ENCODE measurements at regions not wholly inside any gene's neighbourhood (a gene's known extent, or its start where the extent isn't known, plus 50 kb on each side); places are given as distances from the start of the nearest gene placed in this dataset.

DNA sequence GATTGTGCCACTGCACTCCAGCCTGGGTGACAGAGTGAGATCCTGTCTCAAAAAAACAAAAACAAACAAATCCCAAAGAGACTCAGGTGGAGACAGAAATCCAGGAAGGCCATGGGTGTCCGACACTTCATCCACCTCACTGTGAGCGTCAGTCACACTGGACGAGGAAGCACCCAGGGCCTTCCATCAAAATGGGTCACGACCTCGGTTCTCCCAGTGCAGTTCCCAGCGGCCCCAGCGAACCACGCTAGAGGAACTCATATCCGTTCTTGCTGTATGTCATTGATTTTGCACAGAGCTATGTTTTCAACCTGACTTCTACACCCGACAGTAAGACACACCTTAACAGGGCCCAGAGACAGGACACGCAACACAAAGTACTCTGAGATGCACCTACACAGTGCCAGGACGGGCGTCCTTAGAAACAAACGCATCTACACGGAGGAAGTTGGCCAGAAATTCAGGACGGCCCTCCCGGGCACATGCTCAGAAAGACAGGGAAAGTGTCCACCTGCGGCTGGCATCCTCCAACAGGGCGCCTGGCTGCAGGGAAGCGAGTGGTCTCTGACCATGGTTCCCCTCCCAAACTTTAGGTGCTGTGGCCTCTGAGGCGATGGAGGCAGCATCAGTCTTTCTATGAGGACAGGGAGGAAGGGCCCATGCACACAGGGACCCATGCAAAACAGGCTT lies 410.5 kb downstream of the CTTN start:
- TF ChIP-seq RAD21 (IDR thresholded peaks at IDR 0.05; ENCODE audit: low read depth) (no peak), TAF1 (IDR thresholded peaks at IDR 0.05; ENCODE audit: low read depth) (no peak), YY1 (IDR thresholded peaks at IDR 0.05; ENCODE audit: low read depth) (no peak), NFIC (IDR thresholded peaks at IDR 0.05) (no peak), FOXM1 (IDR thresholded peaks at IDR 0.05; ENCODE audit: borderline replicate concordance, low read depth) (no peak), EP300 (IDR thresholded peaks at IDR 0.05; ENCODE audit: borderline replicate concordance) (no peak), TCF12 (IDR thresholded peaks at IDR 0.05; ENCODE audit: low read depth) (no peak), CREB1 (IDR thresholded peaks at IDR 0.05; ENCODE audit: low read depth) (no peak)
- TF ChIP-seq, protein P1, sequence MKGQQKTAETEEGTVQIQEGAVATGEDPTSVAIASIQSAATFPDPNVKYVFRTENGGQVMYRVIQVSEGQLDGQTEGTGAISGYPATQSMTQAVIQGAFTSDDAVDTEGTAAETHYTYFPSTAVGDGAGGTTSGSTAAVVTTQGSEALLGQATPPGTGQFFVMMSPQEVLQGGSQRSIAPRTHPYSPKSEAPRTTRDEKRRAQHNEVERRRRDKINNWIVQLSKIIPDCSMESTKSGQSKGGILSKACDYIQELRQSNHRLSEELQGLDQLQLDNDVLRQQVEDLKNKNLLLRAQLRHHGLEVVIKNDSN (IDR thresholded peaks at IDR 0.05): no peak
- TF ChIP-seq, protein P2, sequence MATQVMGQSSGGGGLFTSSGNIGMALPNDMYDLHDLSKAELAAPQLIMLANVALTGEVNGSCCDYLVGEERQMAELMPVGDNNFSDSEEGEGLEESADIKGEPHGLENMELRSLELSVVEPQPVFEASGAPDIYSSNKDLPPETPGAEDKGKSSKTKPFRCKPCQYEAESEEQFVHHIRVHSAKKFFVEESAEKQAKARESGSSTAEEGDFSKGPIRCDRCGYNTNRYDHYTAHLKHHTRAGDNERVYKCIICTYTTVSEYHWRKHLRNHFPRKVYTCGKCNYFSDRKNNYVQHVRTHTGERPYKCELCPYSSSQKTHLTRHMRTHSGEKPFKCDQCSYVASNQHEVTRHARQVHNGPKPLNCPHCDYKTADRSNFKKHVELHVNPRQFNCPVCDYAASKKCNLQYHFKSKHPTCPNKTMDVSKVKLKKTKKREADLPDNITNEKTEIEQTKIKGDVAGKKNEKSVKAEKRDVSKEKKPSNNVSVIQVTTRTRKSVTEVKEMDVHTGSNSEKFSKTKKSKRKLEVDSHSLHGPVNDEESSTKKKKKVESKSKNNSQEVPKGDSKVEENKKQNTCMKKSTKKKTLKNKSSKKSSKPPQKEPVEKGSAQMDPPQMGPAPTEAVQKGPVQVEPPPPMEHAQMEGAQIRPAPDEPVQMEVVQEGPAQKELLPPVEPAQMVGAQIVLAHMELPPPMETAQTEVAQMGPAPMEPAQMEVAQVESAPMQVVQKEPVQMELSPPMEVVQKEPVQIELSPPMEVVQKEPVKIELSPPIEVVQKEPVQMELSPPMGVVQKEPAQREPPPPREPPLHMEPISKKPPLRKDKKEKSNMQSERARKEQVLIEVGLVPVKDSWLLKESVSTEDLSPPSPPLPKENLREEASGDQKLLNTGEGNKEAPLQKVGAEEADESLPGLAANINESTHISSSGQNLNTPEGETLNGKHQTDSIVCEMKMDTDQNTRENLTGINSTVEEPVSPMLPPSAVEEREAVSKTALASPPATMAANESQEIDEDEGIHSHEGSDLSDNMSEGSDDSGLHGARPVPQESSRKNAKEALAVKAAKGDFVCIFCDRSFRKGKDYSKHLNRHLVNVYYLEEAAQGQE (IDR thresholded peaks at IDR 0.05; ENCODE audit: low read depth): no peak
